ENCODE measurements at regions not wholly inside any gene's neighbourhood (a gene's known extent, or its start where the extent isn't known, plus 50 kb on each side); places are given as distances from the start of the nearest gene placed in this dataset.

DNA sequence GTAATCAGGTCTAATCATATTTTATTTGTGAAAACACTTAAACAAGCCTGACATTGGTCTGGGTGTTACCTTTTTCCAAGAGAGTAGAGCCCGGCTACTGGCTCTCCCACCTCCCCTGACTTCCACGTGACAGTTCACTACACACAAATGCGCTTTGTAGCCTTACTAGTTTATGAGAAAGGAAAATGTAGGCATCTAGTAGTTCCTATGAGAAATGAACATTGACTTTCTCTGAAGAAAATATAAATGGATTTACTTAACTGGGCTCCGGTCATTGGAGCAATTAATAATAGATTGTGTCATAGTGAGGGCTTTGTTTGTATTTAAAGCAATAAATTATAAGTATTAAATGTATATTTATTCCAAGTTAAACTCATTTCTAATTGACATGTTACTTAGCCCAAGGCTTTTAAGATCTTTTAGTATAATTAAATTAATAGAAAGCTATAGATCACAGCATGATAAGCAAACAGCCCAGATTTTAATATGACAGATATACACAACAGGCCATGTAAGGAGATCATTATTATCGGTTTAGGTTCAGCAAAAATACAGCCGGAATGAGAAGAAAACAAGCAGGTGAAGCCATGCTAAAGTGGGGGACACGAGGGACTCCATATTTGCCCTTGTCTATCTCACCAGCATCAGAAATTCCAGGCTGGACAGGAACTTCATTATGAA, 756.5 kb upstream of the ADAMTS16 start:
- TF ChIP-seq, protein P1, sequence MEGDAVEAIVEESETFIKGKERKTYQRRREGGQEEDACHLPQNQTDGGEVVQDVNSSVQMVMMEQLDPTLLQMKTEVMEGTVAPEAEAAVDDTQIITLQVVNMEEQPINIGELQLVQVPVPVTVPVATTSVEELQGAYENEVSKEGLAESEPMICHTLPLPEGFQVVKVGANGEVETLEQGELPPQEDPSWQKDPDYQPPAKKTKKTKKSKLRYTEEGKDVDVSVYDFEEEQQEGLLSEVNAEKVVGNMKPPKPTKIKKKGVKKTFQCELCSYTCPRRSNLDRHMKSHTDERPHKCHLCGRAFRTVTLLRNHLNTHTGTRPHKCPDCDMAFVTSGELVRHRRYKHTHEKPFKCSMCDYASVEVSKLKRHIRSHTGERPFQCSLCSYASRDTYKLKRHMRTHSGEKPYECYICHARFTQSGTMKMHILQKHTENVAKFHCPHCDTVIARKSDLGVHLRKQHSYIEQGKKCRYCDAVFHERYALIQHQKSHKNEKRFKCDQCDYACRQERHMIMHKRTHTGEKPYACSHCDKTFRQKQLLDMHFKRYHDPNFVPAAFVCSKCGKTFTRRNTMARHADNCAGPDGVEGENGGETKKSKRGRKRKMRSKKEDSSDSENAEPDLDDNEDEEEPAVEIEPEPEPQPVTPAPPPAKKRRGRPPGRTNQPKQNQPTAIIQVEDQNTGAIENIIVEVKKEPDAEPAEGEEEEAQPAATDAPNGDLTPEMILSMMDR (IDR thresholded peaks at IDR 0.05) = no peak
- TF ChIP-seq POLR2A (IDR thresholded peaks at IDR 0.05; ENCODE audit: low read depth) (no peak), POLR2AphosphoS5 (IDR thresholded peaks at IDR 0.05) (no peak), EP300 (IDR thresholded peaks at IDR 0.05) (no peak)
